DND-41 (cell line): ENCODE measurements at regions not wholly inside any gene's neighbourhood (a gene's known extent, or its start where the extent isn't known, plus 50 kb on each side); places are given as distances from the start of the nearest gene placed in this dataset.

Source experiments
- ATAC-seq: fragments of 200-7000 bp; cut with Tn5 transposase; 3 replicates; pipeline ENCODE4 v1.9.1; 2021; ENCODE audit warnings: low read depth; ENCODE audit not compliant: insufficient read depth
- DNase-seq: peaks from one replicate; pipeline ENCODE4 v3.0.0-alpha.2; 2020
- H2AFZ ChIP-seq: 2 replicates; pipeline ENCODE4 v1.6.0; 2012; ENCODE audit warnings: low read depth, low read length
- H3K27ac ChIP-seq: 2 replicates; pipeline ENCODE4 v1.5.1; 2012; ENCODE audit warnings: low read length, inconsistent platforms
- H3K27me3 ChIP-seq: fragments of 200-600 bp; sonication (generic); 2 replicates; pipeline ENCODE4 v1.6.0; 2012; ENCODE audit warnings: low read length, mild to moderate bottlenecking, inconsistent platforms; ENCODE audit not compliant: insufficient read depth, poor library complexity
- H3K36me3 ChIP-seq: 2 replicates; pipeline ENCODE4 v1.5.1; 2012; ENCODE audit warnings: low read length, inconsistent platforms; ENCODE audit not compliant: insufficient read depth
- H3K4me1 ChIP-seq: 2 replicates; pipeline ENCODE4 v1.5.1; 2012; ENCODE audit warnings: mild to moderate bottlenecking, low read length; ENCODE audit not compliant: insufficient read depth
- H3K4me2 ChIP-seq: 2 replicates; pipeline ENCODE4 v1.6.0; 2012; ENCODE audit warnings: mild to moderate bottlenecking, moderate library complexity, low read length, inconsistent platforms; ENCODE audit not compliant: insufficient read depth
- H3K4me3 ChIP-seq, 2 experiments: fragments of 200-600 bp in 1 of 2; shearing (Covaris generic) in 1 of 2; 2 replicates each; pipeline ENCODE4 v1.5.1; 2012 to 2016; ENCODE audit warnings: inconsistent platforms in 2 of 2, low read length in 2 of 2, mild to moderate bottlenecking in 2 of 2, low read depth in 1 of 2, moderate library complexity in 1 of 2
- H3K79me2 ChIP-seq: 2 replicates; pipeline ENCODE4 v1.6.0; 2012; ENCODE audit warnings: low read length, inconsistent platforms; ENCODE audit not compliant: insufficient read depth
- H3K9ac ChIP-seq: 2 replicates; pipeline ENCODE4 v1.6.0; 2012; ENCODE audit warnings: low read depth, mild to moderate bottlenecking, inconsistent platforms, low read length, moderate library complexity
- H3K9me3 ChIP-seq: 2 replicates; pipeline ENCODE4 v1.5.1; 2012; ENCODE audit warnings: low read length, moderate library complexity, mild to moderate bottlenecking, inconsistent platforms; ENCODE audit not compliant: insufficient read depth, severe bottlenecking
- H4K20me1 ChIP-seq: 2 replicates; pipeline ENCODE4 v1.6.0; 2012; ENCODE audit warnings: low read length; ENCODE audit not compliant: insufficient read depth
- EZH2 ChIP-seq: IDR thresholded peaks from 3 replicates; pipeline ENCODE4 v1.6.1; 2012; ENCODE audit warnings: borderline replicate concordance, low read depth, mild to moderate bottlenecking, moderate library complexity, low read length, inconsistent platforms; ENCODE audit not compliant: severe bottlenecking
- TF ChIP-seq, protein P1 (sequence below): IDR thresholded peaks from 2 replicates; pipeline ENCODE4 v1.5.1; 2012; ENCODE audit warnings: borderline replicate concordance, low read length, moderate library complexity, mild to moderate bottlenecking; ENCODE audit not compliant: poor library complexity, severe bottlenecking; ENCODE audit errors: extremely low read depth

DNA sequence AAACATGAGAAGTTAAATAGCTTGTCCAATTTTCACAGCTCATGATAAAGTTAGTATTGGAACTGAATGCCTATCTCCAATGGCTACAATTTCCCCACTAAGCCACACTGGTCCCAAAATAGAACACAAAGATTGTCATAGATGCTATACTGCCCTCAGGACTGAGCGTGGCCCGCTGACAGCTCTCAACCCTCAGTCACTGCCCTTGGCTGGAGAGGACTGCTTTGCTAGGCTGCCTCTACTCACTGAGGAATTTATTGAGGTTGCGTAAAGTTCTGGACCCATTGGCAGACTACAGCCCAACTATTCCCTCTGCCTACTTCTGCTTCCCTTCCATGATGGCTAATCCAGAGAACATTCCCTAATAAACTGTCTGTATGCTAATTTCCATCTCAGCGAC, 165.5 kb upstream of the BET1 start:
- H3K9ac ChIP-seq: no peak overlapping the region
- no peak overlapping the region for H3K27ac ChIP-seq
- no peaks in the 10 kb centered on the region for H3K36me3 ChIP-seq
- no peak for DNase-seq
- H3K4me1 ChIP-seq: no peaks in the 10 kb centered on the region
- H4K20me1 ChIP-seq: no peaks in the 10 kb centered on the region
- no peak for ATAC-seq
- no peak overlapping the region for H3K4me2 ChIP-seq
- H3K27me3 ChIP-seq: peaks cover 4% of the 10 kb centered on the region
- no peaks in the 10 kb centered on the region for H3K79me2 ChIP-seq
- H3K4me3 ChIP-seq: no peak overlapping the region
- H3K9me3 ChIP-seq: no peaks in the 10 kb centered on the region
- no peak overlapping the region for H2AFZ ChIP-seq
- TF ChIP-seq EZH2: no peak
- TF ChIP-seq, protein P1, sequence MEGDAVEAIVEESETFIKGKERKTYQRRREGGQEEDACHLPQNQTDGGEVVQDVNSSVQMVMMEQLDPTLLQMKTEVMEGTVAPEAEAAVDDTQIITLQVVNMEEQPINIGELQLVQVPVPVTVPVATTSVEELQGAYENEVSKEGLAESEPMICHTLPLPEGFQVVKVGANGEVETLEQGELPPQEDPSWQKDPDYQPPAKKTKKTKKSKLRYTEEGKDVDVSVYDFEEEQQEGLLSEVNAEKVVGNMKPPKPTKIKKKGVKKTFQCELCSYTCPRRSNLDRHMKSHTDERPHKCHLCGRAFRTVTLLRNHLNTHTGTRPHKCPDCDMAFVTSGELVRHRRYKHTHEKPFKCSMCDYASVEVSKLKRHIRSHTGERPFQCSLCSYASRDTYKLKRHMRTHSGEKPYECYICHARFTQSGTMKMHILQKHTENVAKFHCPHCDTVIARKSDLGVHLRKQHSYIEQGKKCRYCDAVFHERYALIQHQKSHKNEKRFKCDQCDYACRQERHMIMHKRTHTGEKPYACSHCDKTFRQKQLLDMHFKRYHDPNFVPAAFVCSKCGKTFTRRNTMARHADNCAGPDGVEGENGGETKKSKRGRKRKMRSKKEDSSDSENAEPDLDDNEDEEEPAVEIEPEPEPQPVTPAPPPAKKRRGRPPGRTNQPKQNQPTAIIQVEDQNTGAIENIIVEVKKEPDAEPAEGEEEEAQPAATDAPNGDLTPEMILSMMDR: no peak

- Histone ChIP-seq H4K20me1 (no peaks in the 10 kb centered on the region), H3K4me3 (no peak overlapping the region), H2AFZ (no peak overlapping the region), H3K4me2 (no peak overlapping the region), H3K36me3 (no peaks in the 10 kb centered on the region), H3K4me1 (no peaks in the 10 kb centered on the region), H3K27ac (no peak overlapping the region), H3K9me3 (no peaks in the 10 kb centered on the region), H3K79me2 (no peaks in the 10 kb centered on the region), H3K27me3 (peaks cover 4% of the 10 kb centered on the region), H3K9ac (no peak overlapping the region)
- DNase-seq (no peak), ATAC-seq (no peak)
- TF ChIP-seq EZH2: no peak
- TF ChIP-seq, protein P1: no peak
Observed at GRCh38 chr7:94170836-94171235, 166.7 kb upstream of the BET1 start.

GRCh38 chr7:94173436-94173835, 169.3 kb upstream of the BET1 start:
- no peak overlapping the region for H3K27ac ChIP-seq
- no peaks in the 10 kb centered on the region for H3K36me3 ChIP-seq
- H4K20me1 ChIP-seq: no peaks in the 10 kb centered on the region
- no peak overlapping the region for H2AFZ ChIP-seq
- H3K9me3 ChIP-seq: no peaks in the 10 kb centered on the region
- no peak for DNase-seq
- H3K79me2 ChIP-seq: no peaks in the 10 kb centered on the region
- no peak overlapping the region for H3K4me3 ChIP-seq
- no peak for ATAC-seq
- no peak for TF ChIP-seq EZH2
- H3K27me3 ChIP-seq: peaks cover 4% of the 10 kb centered on the region
- no peak overlapping the region for H3K4me2 ChIP-seq
- H3K9ac ChIP-seq: no peak overlapping the region
- no peaks in the 10 kb centered on the region for H3K4me1 ChIP-seq

DNA sequence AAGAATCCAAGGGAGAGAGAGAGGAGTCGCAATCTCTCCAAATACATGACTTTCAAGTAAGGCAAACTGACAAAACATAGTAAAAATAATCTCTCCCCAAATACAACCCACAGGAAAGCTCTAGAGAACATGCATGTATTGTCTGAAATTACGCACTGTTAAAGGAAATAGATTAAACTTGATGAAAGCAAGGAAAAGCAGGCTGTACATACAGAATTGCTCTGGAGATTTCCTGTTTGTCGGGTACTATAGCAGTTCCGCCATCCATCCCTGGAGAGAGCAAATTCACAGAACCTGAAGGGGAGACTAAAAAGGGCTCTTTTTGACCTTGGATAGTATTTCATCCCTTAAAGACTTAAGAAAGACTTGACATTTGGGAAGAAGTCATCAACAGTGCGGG, 170.2 kb upstream of the BET1 start:
- DNase-seq: no peak
- Histone ChIP-seq H3K4me2 (no peak overlapping the region), H3K27me3 (peaks cover 4% of the 10 kb centered on the region), H3K36me3 (no peaks in the 10 kb centered on the region), H3K4me1 (no peaks in the 10 kb centered on the region), H2AFZ (no peak overlapping the region), H3K27ac (no peak overlapping the region), H3K9ac (no peak overlapping the region), H4K20me1 (no peaks in the 10 kb centered on the region), H3K79me2 (no peaks in the 10 kb centered on the region), H3K9me3 (no peaks in the 10 kb centered on the region), H3K4me3 (no peak overlapping the region)
- no peak for ATAC-seq
- no peak for TF ChIP-seq EZH2
- TF ChIP-seq, protein P1: no peak
